Activated T-helper 1 cell treated with anti-CD3 and anti-CD28 coated beads, Interleukin-12 subunit alpha, Interleukin-12 subunit beta, Interleukin-2, Interleukin-4 antibody, amounts not matched to agents 30 ng/mL and 10 ng/mL and 1 ng/mL, durations not matched to agents 14 hours and 24 hours and 36 hours (primary cell): ENCODE measurements at regions not wholly inside any gene's neighbourhood (a gene's known extent, or its start where the extent isn't known, plus 50 kb on each side); places are given as distances from the start of the nearest gene placed in this dataset.

Experiments used
- DNase-seq: peaks from one replicate; pipeline ENCODE4 v3.0.0; 2021; ENCODE audit warnings: low spot score
- H3K27ac Mint-ChIP-seq: one replicate; pipeline ENCODE4 v1.8.0; 2021; ENCODE audit warnings: mild to moderate bottlenecking, mixed read lengths
- H3K27me3 Mint-ChIP-seq: one replicate; pipeline ENCODE4 v1.8.0; 2022; ENCODE audit warnings: mild to moderate bottlenecking, moderate library complexity, mixed read lengths; ENCODE audit not compliant: insufficient read depth
- H3K36me3 Mint-ChIP-seq: one replicate; pipeline ENCODE4 v1.8.0; 2021; ENCODE audit warnings: low read depth, mixed read lengths
- H3K4me1 Mint-ChIP-seq: one replicate; pipeline ENCODE4 v1.8.0; 2021; ENCODE audit warnings: low read depth, mixed read lengths
- H3K4me3 Mint-ChIP-seq: one replicate; pipeline ENCODE4 v1.8.0; 2021; ENCODE audit warnings: mild to moderate bottlenecking, moderate library complexity, mixed read lengths
- H3K9me3 Mint-ChIP-seq: one replicate; pipeline ENCODE4 v1.8.0; 2021; ENCODE audit warnings: mixed read lengths
- intact Hi-C: fragments of 100-400 bp; cut with micrococcal nuclease; formaldehyde crosslinking; loops from one replicate; pipeline ENCODE4 v1.15.1; 2024

DNA sequence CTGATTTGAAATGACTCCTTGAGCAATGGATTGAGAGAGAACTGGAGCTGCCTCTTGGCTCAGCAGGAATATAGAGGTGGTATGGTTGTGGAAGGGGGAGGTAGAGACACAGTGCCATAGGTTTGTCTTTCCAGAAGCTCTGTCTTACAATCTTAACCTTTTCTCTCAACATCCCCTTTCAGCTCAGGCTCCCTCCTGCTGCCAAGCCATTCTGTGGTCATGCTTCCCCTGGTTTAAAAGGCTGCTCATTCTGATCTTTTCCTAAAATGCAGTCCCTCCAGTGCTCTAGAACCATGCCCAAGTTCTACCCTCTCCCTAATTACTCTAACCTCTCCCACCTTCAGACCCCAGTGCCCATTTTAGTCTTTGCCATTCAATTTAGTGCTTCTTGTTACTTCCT is 517.9 kb upstream of the MARCKS start:
- Mint-ChIP-seq H3K4me3 (no peak overlapping the region), H3K27ac (no peak overlapping the region), H3K4me1 (no peaks in the 10 kb centered on the region), H3K9me3 (no peaks in the 10 kb centered on the region), H3K36me3 (no peaks in the 10 kb centered on the region), H3K27me3 (no peaks in the 10 kb centered on the region)
- no peak for DNase-seq
- intact Hi-C loops = no loop called here

DNA sequence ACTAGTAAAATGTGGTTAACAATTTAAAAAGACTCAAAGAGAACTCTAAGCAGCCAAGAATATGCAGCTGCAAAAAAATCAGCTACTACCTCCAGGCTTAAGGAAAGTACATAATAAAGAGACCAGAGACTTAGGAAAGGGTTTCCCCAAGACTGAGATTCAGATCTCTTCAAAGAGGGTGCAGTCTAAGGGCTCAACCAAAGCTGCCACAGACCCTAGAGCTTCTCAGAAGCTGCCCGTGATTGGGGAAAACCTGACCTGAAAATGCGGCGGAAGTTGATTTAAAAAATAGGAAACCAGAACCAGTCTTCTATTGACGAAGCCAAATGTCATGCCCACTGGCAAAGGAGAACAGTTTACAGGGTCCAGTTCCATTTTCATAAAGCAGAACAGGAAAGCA is 516.8 kb upstream of the MARCKS start:
- intact Hi-C loops = no loop called here
- H3K4me3 Mint-ChIP-seq = no peak overlapping the region
- no peak overlapping the region for H3K27ac Mint-ChIP-seq
- no peaks in the 10 kb centered on the region for H3K9me3 Mint-ChIP-seq
- no peak for DNase-seq
- no peaks in the 10 kb centered on the region for H3K4me1 Mint-ChIP-seq
- H3K36me3 Mint-ChIP-seq = no peaks in the 10 kb centered on the region
- H3K27me3 Mint-ChIP-seq = no peaks in the 10 kb centered on the region

- H3K27me3 Mint-ChIP-seq = no peaks in the 10 kb centered on the region
- H3K4me3 Mint-ChIP-seq = no peak overlapping the region
- no peaks in the 10 kb centered on the region for H3K36me3 Mint-ChIP-seq
- DNase-seq = no peak
- H3K4me1 Mint-ChIP-seq = no peaks in the 10 kb centered on the region
- no peaks in the 10 kb centered on the region for H3K9me3 Mint-ChIP-seq
- intact Hi-C loops = no loop called here
- no peak overlapping the region for H3K27ac Mint-ChIP-seq
These were observed 513.2 kb upstream of the MARCKS start for GRCh38 chr6:113343940-113344339.

GRCh38 chr6:113344969-113345368 is 512.2 kb upstream of the MARCKS start:
- H3K4me1 Mint-ChIP-seq = no peaks in the 10 kb centered on the region
- H3K4me3 Mint-ChIP-seq = no peak overlapping the region
- no peak for DNase-seq
- H3K27ac Mint-ChIP-seq = no peak overlapping the region
- H3K27me3 Mint-ChIP-seq = no peaks in the 10 kb centered on the region
- H3K36me3 Mint-ChIP-seq = no peaks in the 10 kb centered on the region
- intact Hi-C loops = no loop called here
- H3K9me3 Mint-ChIP-seq = no peaks in the 10 kb centered on the region

- H3K4me3 Mint-ChIP-seq = no peak overlapping the region
- H3K36me3 Mint-ChIP-seq = no peaks in the 10 kb centered on the region
- H3K9me3 Mint-ChIP-seq = no peaks in the 10 kb centered on the region
These were observed 509.7 kb upstream of the MARCKS start for GRCh38 chr6:113347436-113347835.

DNA sequence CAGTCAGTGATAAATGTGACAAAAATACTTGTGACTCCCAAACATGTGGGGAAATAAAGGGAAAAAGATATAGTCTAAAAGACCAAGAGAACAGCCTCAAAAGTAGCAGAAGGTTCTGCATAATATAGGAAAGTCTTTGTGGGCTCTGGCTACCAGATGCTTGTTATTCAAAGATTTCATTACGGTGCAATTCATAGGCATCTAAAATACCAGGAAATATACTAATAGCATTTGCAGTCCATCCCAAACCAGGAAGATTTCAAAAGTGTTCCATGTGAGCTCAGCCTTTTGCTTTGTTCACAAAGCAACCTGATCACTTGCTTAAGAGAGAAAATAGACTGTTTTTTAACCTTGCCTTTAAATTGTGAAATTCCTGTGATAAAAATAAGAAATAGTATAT is 506.7 kb upstream of the MARCKS start:
- no peak overlapping the region for H3K4me3 Mint-ChIP-seq
- no peaks in the 10 kb centered on the region for H3K27me3 Mint-ChIP-seq
- no peak overlapping the region for H3K27ac Mint-ChIP-seq
- intact Hi-C loops = no loop called here
- no peaks in the 10 kb centered on the region for H3K9me3 Mint-ChIP-seq
- H3K4me1 Mint-ChIP-seq = no peaks in the 10 kb centered on the region
- H3K36me3 Mint-ChIP-seq = no peaks in the 10 kb centered on the region
- no peak for DNase-seq

More at GRCh38 chr6:113347436-113347835, 509.7 kb upstream of the MARCKS start:
- no peaks in the 10 kb centered on the region for H3K4me1 Mint-ChIP-seq
- no peaks in the 10 kb centered on the region for H3K27me3 Mint-ChIP-seq
- no peak for DNase-seq
- no peak overlapping the region for H3K27ac Mint-ChIP-seq
- intact Hi-C loops = no loop called here

GRCh38 chr6:113351173-113351834 is 505.8 kb upstream of the MARCKS start:
- no peaks in the 10 kb centered on the region for H3K27me3 Mint-ChIP-seq
- no peaks in the 10 kb centered on the region for H3K9me3 Mint-ChIP-seq
- H3K4me1 Mint-ChIP-seq = no peaks in the 10 kb centered on the region
- H3K27ac Mint-ChIP-seq = no peak overlapping the region
- H3K4me3 Mint-ChIP-seq = no peak overlapping the region
- no peaks in the 10 kb centered on the region for H3K36me3 Mint-ChIP-seq
- intact Hi-C loops = no loop called here
- no peak for DNase-seq

DNA sequence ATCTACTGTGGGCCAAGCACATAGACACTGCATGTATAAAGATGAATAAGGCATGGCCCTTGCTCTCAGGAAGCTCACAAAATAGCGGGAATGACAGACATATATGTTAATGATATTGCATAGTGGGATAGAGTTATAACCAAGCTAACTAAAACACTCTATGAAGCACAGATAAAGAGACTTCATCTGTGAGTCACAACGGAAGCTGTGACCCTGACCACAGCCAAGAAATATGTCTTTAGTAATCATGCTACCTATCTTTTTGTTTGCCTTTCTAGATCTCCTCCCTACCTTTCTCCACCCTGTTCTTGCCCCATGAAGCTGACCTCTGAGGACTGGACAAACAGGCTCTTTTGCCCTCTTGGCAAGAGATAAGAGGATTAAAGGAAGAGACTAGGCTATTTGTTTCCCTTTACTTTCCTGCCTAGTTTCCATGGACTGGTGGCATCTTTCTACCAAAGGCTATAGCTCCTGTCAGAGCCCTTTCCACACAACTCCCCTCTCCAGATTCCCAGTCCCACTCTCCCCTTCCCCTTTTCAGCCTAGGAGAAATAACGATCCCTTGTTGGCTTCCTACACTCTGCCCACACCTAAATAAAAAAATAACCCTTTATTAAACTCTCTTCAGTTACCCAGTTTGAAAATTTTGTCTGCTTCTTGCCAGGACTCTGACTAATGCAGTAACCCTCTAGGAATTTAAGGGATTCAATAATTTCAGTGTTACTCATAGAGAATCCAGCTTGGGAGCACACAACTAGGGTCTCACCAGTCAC is 504.9 kb upstream of the MARCKS start:
- no peak for DNase-seq
- no peaks in the 10 kb centered on the region for H3K4me1 Mint-ChIP-seq
- H3K27ac Mint-ChIP-seq = no peak overlapping the region
- intact Hi-C loops = no loop called here
- no peaks in the 10 kb centered on the region for H3K27me3 Mint-ChIP-seq
- no peak overlapping the region for H3K4me3 Mint-ChIP-seq
- no peaks in the 10 kb centered on the region for H3K9me3 Mint-ChIP-seq
- H3K36me3 Mint-ChIP-seq = no peaks in the 10 kb centered on the region

GRCh38 chr6:113352831-113353230 is 504.3 kb upstream of the MARCKS start:
- Mint-ChIP-seq H3K4me1 (no peaks in the 10 kb centered on the region), H3K9me3 (no peaks in the 10 kb centered on the region), H3K27ac (no peak overlapping the region), H3K4me3 (no peak overlapping the region), H3K36me3 (no peaks in the 10 kb centered on the region), H3K27me3 (no peaks in the 10 kb centered on the region)
- intact Hi-C loops = no loop called here
- no peak for DNase-seq

GRCh38 chr6:113353392-113353791 is 503.8 kb upstream of the MARCKS start:
- H3K9me3 Mint-ChIP-seq = no peaks in the 10 kb centered on the region
- no peak for DNase-seq
- H3K36me3 Mint-ChIP-seq = no peaks in the 10 kb centered on the region
- intact Hi-C loops = no loop called here
- H3K27ac Mint-ChIP-seq = no peak overlapping the region
- no peaks in the 10 kb centered on the region for H3K27me3 Mint-ChIP-seq
- no peaks in the 10 kb centered on the region for H3K4me1 Mint-ChIP-seq
- H3K4me3 Mint-ChIP-seq = no peak overlapping the region

GRCh38 chr6:113354204-113354895 is 502.8 kb upstream of the MARCKS start:
- Mint-ChIP-seq H3K36me3 (no peaks in the 10 kb centered on the region), H3K27ac (no peak overlapping the region), H3K4me3 (no peak overlapping the region), H3K4me1 (no peaks in the 10 kb centered on the region), H3K27me3 (no peaks in the 10 kb centered on the region), H3K9me3 (no peaks in the 10 kb centered on the region)
- no peak for DNase-seq
- intact Hi-C loops = no loop called here

- intact Hi-C loops = no loop called here
- Mint-ChIP-seq H3K9me3 (no peaks in the 10 kb centered on the region), H3K27ac (no peak overlapping the region), H3K36me3 (no peaks in the 10 kb centered on the region), H3K4me3 (no peak overlapping the region), H3K4me1 (no peaks in the 10 kb centered on the region), H3K27me3 (no peaks in the 10 kb centered on the region)
- DNase-seq = no peak
These were observed 501.0 kb upstream of the MARCKS start for GRCh38 chr6:113356139-113356538.

DNA sequence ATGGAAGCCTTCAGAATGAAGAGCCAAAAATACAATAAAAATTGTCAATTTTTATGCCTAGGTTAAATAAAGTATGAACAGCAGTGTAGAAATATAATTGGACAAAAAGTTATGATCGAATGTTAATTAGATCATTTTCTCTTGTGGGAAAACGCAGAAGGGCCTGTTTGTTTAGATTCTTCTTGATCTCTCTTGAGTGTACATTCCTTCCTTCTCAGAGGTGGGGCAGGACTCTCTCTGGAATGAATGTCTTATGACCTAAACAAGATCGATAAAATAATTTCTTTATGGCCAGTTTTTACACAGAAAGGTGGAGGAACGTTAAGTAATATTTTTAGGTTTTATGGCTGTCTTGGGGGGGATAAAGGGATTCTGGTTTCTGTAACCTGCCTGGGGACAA is 500.1 kb upstream of the MARCKS start:
- Mint-ChIP-seq H3K27me3 (no peaks in the 10 kb centered on the region), H3K4me3 (no peak overlapping the region), H3K4me1 (no peaks in the 10 kb centered on the region), H3K9me3 (no peaks in the 10 kb centered on the region), H3K27ac (no peak overlapping the region), H3K36me3 (no peaks in the 10 kb centered on the region)
- intact Hi-C loops = no loop called here
- DNase-seq = no peak
